HEK293T (cell line): ENCODE measurements at regions not wholly inside any gene's neighbourhood (a gene's known extent, or its start where the extent isn't known, plus 50 kb on each side); places are given as distances from the start of the nearest gene placed in this dataset.

Source experiments
- ARNT ChIP-seq: fragments of 450-650 bp; IDR thresholded peaks from 2 replicates; pipeline ENCODE4 v1.6.1; 2017; ENCODE audit warnings: mild to moderate bottlenecking
- BHLHE40 ChIP-seq: fragments of 450-650 bp; IDR thresholded peaks from 2 replicates; pipeline ENCODE4 v1.6.1; 2016; ENCODE audit warnings: mild to moderate bottlenecking, moderate library complexity, borderline replicate concordance
- FOXA1 ChIP-seq: fragments of 450-650 bp; IDR thresholded peaks from 2 replicates; pipeline ENCODE4 v1.6.1; 2016; ENCODE audit warnings: mild to moderate bottlenecking
- FOXK2 ChIP-seq: fragments of 450-650 bp; IDR thresholded peaks from 2 replicates; pipeline ENCODE4 v1.6.1; 2016; ENCODE audit warnings: mild to moderate bottlenecking
- FOXM1 ChIP-seq: fragments of 450-650 bp; IDR thresholded peaks from 2 replicates; pipeline ENCODE4 v1.6.1; 2017; ENCODE audit warnings: mild to moderate bottlenecking, borderline replicate concordance
- HDGF ChIP-seq: fragments of 450-650 bp; IDR thresholded peaks from 2 replicates; pipeline ENCODE4 v1.6.1; 2017; ENCODE audit warnings: antibody characterized with exemption, borderline replicate concordance
- LEF1 ChIP-seq: fragments of 450-650 bp; IDR thresholded peaks from 2 replicates; pipeline ENCODE4 v1.6.1; 2017; ENCODE audit warnings: mild to moderate bottlenecking, borderline replicate concordance
- PKNOX1 ChIP-seq: fragments of 450-650 bp; IDR thresholded peaks from 2 replicates; pipeline ENCODE4 v1.6.1; 2016
- SP1 ChIP-seq: fragments of 450-650 bp; IDR thresholded peaks from 2 replicates; pipeline ENCODE4 v1.6.1; 2017
- SUZ12 ChIP-seq: fragments of 450-650 bp; IDR thresholded peaks from 2 replicates; pipeline ENCODE4 v1.6.1; 2016; ENCODE audit warnings: mild to moderate bottlenecking
- TARDBP ChIP-seq: fragments of 450-650 bp; IDR thresholded peaks from 2 replicates; pipeline ENCODE4 v1.6.1; 2016
- ZNF384 ChIP-seq: fragments of 450-650 bp; IDR thresholded peaks from 2 replicates; pipeline ENCODE4 v1.6.1; 2016

GRCh38 chr6:11431455-11431937 is 106.1 kb upstream of the TMEM170B start:
- TF ChIP-seq TARDBP (no peak), FOXA1 (no peak), PKNOX1 (no peak), ZNF384 (no peak), SUZ12 (no peak), FOXK2 (no peak), SP1 (no peak), FOXM1 (no peak), LEF1 (no peak), HDGF (no peak), ARNT (no peak), BHLHE40 (no peak)
